ENCODE measurements at regions not wholly inside any gene's neighbourhood (a gene's known extent, or its start where the extent isn't known, plus 50 kb on each side); places are given as distances from the start of the nearest gene placed in this dataset.
A peak's percentile ranks its signal among the peaks of the same experiment; 100 is the strongest.

- Histone ChIP-seq H3K27ac (no peak overlapping the region), H3K4me3 (no peak overlapping the region)
- no peak for DNase-seq (ENCODE audit: low spot score)
- no peak for TF ChIP-seq CTCF (IDR thresholded peaks at IDR 0.05)
Observed at GRCh38 chr10:90589825-90590224, 268.0 kb downstream of the HTR7 start.

- DNase-seq (ENCODE audit: low spot score) = no peak
- no peak overlapping the region for H3K27ac ChIP-seq
- TF ChIP-seq CTCF (IDR thresholded peaks at IDR 0.05) = no peak
Observed at GRCh38 chr10:90591629-90592028, 266.2 kb downstream of the HTR7 start.

GRCh38 chr10:90592638-90593302 lies 265.1 kb downstream of the HTR7 start:
- Histone ChIP-seq H3K27ac (peak overlapping the region in 1 of 2 donors; percentile 38), H3K4me3 (no peak overlapping the region)
- DNase-seq (ENCODE audit: low spot score) = no peak
- no peak for TF ChIP-seq CTCF (IDR thresholded peaks at IDR 0.05)

More at GRCh38 chr10:90591629-90592028, 266.2 kb downstream of the HTR7 start:
- no peak overlapping the region for H3K4me3 ChIP-seq

GRCh38 chr10:90598513-90598912 lies 259.3 kb downstream of the HTR7 start:
- no peak for TF ChIP-seq CTCF (IDR thresholded peaks at IDR 0.05)

GRCh38 chr10:90602862-90603610 lies 254.8 kb downstream of the HTR7 start:
- no peak for TF ChIP-seq CTCF (IDR thresholded peaks at IDR 0.05)
- DNase-seq (ENCODE audit: low spot score) = no peak
- no peak overlapping the region for H3K4me3 ChIP-seq
- no peak overlapping the region for H3K27ac ChIP-seq

More at GRCh38 chr10:90598513-90598912, 259.3 kb downstream of the HTR7 start:
- DNase-seq (ENCODE audit: low spot score) = no peak
- no peak overlapping the region for H3K27ac ChIP-seq
- no peak overlapping the region for H3K4me3 ChIP-seq

GRCh38 chr10:90604636-90605035 lies 253.2 kb downstream of the HTR7 start:
- no peak for TF ChIP-seq CTCF (IDR thresholded peaks at IDR 0.05)
- DNase-seq (ENCODE audit: low spot score) = no peak
- Histone ChIP-seq H3K4me3 (no peak overlapping the region), H3K27ac (no peak overlapping the region)

- H3K27ac ChIP-seq = no peak overlapping the region
- no peak for TF ChIP-seq CTCF (IDR thresholded peaks at IDR 0.05)
- no peak overlapping the region for H3K4me3 ChIP-seq
- no peak for DNase-seq (ENCODE audit: low spot score)
Observed at GRCh38 chr10:90605506-90605905, 252.3 kb downstream of the HTR7 start.
